ENCODE measurements at regions not wholly inside any gene's neighbourhood (a gene's known extent, or its start where the extent isn't known, plus 50 kb on each side); places are given as distances from the start of the nearest gene placed in this dataset.
"Not testable (repeated sequence)": the region's sequence is repeated elsewhere in the genome, so short reads cannot be mapped to it uniquely, and the experiment has no call there.

DNA sequence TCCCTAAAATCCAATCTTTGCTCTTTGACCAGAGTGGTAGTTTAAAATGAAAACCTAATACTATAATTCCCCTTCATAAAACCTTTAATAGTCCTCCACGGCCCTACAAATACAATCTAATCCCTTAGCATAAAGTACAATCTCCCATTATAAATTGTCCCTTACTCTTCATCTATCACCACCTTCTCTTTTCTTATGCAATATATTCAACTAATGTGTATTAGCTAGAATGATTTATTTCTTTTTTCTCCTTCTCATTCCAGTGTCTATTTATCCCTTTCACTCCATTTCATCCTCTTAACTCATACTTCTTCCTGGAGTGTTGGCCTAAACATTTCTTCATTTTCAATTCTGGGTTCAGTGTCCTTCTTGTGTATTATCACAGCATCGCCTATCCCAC is 872.1 kb upstream of the PCDH20 start:
- no peak for DNase-seq

DNA sequence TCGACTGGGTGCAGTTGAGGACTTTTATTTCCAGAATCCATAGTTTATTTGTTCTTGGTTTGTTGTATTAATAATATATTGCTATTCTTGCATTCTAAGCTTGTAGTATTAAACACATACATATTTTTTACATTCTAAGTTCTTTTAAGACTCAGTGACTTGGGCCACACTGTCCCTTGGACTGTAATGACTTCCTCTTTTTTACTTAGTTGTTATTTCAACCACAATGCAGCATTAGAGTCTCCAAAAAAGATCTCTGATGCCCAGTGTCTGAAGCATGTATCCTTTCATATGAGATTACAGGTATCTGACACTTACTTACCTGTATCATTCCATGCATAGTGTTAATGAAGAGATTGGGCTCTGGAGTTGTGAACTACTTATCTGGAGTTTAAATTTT is 864.9 kb upstream of the PCDH20 start:
- DNase-seq = no peak

DNA sequence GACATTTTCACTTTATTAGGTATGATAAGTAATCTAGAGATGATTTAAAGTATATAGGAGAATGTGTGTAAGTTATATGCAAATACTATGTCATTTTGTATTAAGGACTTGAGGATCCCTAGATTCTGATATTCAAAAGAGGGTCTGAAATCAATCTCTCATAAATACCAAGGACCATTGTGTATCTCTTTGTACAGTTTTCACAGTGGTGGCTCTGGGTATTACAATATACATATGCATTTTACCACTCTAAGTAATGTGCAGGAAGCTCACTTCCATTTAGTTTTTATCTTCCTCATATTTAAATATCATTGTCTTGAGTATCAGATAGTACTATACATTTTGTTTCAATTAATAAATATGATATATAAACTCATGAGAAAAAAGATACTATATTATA is 862.6 kb upstream of the PCDH20 start:
- DNase-seq = no peak

DNA sequence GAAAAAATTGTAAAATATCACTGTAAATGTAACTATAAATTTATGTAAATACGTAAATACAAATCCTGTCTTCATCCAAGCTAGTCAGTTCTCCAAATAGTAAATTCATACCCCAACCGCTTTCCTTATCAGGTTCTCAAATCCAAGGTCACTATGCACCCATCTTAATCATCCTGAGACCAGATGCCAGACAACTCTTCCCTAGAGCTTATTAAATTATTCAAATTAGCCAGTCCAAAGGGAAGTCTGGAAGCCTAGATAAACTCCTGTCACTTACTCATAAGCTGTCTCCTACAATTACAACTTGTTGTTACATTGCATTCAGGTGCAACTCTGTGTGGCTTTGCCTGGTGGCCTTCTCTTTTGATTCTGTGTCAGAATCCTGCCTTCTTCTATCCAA is 836.1 kb upstream of the PCDH20 start:
- DNase-seq = no peak

DNA sequence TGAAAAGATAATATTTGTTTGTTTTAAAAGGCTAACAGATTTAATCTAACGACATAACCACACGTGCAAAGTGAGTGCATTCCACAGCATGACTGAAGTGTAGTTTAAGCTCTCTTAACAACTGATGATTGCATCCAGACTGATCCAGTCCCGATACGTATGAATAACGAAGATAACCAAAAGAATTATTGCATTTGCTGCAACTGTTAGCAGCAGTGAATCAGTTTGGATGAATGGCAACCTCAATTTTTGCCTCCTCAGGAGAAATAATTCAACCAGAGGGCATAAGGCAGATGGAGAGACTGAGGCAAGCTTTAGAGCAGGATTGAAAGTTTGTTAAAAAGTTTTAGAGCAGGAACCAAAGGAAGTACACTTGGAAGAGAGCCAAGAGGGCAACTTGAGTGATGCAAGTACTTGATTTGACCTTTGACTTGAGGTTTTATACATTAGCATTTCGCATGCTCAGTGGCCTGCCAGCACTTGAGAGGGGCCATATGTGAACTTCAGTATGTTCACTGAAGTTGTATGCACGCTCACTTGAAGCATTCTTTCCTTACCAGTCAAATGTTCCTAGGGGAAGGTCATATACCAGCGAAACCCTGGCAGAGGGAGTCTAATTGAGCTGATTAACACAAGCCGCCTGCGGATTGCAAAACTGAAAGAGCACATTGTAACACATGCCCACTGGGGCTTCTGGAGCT is 835.0 kb upstream of the PCDH20 start:
- no peak for DNase-seq

DNA sequence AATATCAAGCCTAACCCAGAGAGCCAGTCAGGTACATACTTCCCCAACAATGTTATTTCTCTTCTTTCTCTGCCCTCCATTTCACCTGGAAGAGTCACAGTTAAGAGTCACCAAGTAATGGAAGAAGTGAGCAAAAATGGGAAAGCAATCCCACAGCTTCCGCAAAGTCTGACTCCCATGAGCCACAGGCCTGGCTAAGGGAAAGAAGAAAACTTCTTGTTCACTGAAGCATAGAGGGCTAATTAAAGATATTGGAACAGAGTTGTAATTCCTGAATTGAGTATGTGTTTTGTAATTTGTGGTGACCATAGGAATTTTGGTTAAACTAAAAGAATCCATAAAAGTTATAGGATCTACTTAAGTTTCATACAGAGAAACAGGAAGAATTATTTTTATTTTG is 830.9 kb upstream of the PCDH20 start:
- DNase-seq = no peak

DNA sequence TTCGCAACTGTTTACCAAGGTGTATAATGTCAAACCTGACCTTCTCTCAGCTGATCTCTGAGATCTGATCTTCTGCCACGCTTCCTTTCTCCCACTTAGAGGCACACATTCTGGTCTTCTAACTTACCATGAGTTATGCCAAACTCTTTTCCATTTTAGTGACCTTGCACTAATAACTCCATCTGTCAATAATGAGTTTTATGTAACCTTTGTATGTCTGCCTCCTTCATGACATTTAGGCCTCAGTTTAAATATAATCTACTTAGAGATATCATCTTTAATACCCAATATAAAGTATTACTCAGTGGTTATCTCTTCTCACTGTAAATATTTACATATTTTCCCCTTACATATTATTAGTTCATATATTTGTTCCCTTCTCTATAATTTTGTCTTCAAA is 827.5 kb upstream of the PCDH20 start:
- no peak for DNase-seq

DNA sequence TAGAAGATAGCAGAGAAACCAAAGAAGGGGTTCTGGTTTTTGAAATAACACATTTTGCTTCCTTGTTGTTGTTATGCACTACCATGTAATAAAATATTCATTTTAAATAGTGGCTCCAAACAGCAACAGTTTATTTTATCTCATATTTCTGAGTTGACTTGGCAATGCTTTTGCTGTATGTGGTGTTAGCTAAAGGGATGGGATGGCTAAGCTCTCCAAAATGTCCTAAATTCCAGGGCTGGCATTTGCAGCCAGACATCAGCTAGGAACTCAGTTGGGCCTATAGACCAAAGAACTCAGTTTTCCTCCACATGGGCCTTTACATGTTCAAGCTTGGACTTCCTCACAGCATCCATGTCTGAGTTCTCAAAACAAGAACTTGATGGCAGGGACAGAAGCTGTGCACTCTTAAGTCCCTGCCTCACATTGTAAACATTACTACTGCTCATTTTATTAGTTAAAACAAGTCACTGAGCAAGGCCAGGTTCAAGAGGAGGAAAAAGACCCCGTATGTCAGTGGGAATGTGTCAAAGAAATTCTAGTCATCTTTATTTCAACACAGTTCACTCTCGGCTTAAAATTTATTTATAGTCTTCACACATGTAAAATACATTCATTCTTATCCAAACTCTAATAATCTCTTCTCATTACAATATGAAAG is 819.3 kb upstream of the PCDH20 start:
- DNase-seq = no peak

DNA sequence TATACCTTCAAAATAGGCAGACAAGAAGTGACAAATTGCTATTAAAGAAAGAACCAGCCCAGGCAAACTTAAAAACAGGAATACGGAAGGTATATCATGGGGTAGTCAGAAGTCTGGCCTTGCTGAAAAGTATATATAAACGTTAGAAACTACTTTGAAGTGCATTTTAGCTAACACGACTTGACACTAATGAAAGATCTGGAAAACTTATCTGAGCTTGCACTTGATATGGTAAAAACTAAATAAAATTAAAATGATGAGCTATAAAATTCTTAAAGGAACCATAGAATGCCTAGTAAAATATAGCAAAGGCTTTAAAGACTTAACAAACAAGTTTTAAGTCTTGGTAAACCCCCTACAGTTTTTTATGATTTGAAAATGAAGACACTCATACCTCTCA is 795.3 kb upstream of the PCDH20 start:
- DNase-seq = no peak

DNA sequence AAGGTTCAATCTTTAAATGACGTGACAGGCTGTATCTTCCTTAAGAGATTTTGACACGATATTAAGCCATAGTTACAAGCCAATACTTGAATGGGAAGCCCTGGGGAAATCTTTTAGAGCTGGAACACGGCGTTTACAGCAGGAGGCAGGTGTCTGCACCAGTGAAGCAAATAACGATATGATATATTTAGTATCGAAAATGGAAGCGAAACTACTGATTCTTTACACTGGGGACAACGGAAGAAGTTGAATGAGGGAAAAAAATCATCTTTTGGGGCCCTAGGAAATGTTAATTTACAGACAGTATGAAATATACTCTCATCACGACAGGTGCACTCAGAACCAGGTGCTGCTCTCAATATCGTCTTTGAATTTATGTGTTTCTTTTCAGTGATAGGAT is 793.9 kb upstream of the PCDH20 start:
- peak; percentile 63 to 72 for DNase-seq

DNA sequence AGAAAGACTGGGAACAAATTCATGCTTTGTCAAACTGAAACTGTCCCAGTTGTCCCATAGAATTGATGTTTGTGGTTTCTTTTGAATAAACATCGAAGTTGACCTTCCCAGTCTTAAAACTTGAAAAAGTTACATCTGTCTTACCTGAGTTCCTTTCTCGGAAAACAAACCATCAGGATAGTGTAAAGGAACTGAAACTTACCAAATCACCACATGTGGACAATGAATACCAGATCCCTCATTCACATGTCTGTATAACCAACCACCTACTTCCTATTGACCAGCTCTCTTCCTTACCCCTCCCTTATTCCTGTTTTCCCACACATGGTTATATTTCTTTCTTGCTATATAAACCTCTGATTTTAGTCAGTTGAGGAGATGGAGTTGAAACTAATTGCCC is 791.7 kb upstream of the PCDH20 start:
- no peak for DNase-seq

DNA sequence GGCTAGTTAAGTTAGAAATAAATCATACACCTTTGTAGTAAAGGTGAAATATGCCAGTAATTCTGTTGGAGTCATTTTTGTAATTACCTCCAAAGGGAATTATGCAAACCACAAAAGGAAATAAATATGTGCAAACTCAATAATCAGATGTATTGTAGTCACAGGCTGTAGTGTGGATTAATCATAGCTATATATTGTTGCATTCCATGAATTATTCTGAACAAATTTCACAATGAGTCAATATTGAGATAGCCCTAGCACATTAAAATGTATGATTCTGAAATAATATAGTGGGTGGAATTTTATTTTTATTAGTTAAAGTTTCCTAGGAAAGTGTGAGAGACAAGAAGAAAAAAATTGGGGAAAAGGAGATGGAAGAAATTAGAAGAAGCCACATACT is 790.5 kb upstream of the PCDH20 start:
- no peak for DNase-seq

DNA sequence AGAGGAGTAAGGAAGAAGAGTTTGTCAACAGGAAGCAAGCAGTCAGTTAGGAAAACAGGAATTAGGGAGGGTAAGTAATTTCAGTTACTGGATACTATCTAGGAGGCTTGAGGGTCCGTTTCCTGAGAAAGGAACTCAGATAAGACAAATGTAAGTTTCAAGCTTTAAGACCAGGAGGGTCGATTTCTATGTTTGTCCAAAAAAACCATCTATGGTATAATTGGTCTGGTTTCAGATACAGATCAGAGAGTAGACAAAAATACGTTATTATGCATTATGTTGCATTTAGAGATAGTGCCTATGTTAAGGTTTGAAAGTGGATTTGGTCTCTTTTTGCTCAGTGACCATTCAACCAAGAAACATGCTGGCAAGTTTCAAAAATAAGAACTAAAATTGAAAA is 789.6 kb upstream of the PCDH20 start:
- no peak for DNase-seq

DNA sequence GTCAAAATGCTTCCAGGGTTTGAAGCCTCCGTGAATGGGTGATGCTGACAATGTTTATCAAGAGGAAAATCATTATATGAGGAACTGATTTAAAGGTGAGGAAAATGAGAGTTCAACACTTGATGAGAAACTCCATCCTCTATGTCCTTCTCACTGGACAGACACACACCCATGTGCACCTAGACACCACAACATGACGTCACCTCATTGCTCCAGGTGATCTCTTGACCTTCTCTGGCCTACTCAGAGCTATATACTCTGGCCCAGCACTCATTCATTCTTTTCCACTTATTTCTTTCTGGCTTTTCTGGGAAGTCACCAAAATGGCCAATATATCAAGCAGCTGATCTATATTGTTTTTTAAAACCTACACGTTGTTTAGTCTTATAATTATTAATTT is 778.7 kb upstream of the PCDH20 start:
- DNase-seq = no peak

DNA sequence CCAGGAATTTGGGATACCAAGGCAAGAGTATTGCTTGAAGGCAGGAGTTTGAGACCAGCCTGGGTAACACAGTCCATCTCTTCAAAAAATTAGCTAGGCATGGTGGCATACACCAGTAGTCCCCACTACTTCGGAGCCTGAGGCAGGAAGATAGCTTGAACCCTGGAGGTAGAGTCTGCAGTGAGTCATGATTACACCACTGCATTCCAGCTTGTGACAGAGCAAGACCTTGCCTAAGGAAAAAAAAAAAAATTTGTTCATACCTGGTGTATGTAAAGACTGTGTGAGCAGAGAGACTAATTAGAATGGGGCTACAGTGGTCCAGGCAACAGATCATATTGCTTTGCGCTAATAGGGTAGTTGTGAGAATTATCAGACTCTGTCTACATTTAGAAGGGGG is 778.3 kb upstream of the PCDH20 start:
- no peak for DNase-seq

DNA sequence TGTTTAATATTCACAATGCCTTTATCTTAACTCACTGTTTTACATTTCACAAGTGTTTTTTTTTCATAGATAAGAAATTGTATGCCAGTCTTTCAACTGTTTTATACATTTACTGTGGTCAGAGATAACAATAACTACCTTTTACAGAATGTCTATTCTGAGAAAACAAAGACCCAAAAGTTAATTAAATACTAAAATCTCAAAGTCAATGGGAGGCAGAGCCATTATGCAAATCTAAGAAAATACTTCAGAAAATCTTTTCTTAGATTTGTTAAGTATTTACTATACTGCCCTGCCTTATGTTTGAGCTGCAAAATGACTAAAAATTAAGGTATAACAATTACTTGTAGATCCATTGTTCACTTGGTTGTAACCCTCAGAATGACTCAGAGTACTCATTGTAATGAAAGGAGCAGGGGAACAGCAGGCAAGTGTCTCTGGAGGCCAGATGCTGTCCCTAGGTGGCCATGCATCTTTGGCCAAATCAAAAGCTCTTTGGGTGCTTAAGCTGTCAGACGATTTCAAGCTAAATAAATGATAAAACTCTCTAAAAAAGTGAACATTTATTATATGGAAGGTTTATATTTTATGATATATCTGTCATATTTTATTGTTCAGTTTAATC is 770.1 kb upstream of the PCDH20 start:
- no peak for DNase-seq

DNA sequence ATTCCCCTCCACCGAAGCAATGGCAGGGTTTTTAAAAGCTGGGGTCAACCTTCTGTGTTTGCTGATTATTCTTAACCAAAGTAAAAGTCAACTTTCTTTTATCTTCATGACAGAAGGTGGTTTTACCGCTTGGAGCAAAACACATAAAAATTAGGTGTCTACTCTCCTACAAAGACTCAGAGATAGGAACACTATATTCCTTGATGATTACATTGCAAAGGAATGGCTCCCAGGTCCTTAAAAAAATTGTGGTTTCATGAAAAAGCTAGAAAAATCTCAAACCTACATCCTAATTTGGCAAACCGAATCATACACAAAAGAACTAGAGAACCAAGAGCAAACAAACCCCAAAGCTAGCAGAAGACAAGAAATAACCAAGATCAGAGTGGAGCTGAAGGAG is 760.4 kb upstream of the PCDH20 start:
- DNase-seq = no peak

DNA sequence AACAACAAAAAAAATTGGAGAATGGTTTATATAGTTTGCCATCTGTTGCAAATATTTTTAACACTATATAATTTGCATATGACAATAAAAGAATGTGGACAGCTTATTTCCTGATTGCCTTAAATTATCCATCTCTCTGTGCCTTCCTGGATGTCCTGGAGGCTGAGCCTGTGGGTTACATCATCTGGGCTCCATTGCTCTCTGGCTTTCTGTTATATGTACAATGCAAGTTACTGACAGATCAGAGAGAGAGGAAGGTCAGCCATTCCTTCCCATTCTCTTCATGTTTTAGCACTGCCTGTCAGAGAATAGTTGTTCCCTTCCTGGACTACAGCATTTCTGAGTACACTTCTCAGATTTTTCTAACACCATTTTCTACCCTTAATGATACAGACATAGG is 758.3 kb upstream of the PCDH20 start:
- no peak for DNase-seq

DNA sequence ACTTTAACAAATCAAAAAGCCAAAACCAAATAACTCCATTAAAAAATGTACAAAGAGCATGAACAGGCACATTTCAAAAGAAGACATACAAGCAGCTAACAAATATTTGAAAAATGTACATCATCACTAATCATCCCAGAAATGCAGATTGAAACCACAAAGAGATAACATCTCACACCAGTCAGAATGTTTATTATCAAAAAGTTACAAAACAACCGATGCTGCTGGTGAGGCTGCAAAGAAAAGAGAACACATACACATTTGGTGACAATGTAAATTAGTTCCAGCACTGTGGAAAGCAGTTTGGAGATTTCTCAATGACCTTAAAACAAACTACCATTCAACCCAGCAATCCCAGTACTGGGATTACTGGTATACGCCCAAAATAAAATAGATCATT is 756.0 kb upstream of the PCDH20 start:
- no peak for DNase-seq

DNA sequence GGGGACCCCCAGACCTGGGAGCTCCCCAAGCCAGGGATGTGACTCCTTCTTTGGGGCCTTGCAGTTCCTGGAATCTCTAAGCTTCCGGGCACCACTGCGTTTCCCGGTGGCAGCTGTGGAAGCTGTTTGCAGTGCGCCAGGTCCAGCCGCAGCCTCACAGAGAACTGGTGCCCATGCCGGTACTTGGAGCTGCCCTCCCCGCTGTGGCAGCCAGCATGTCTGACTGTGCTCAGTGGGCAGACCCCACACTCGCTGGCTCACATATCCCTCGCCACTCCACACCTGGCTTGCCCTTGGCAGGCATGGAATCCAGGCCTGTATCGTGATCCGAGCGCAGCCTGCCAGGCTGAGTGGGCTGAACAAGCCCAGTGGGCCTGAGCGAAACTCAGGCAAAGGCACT is 753.2 kb upstream of the PCDH20 start:
- no peak for DNase-seq

DNA sequence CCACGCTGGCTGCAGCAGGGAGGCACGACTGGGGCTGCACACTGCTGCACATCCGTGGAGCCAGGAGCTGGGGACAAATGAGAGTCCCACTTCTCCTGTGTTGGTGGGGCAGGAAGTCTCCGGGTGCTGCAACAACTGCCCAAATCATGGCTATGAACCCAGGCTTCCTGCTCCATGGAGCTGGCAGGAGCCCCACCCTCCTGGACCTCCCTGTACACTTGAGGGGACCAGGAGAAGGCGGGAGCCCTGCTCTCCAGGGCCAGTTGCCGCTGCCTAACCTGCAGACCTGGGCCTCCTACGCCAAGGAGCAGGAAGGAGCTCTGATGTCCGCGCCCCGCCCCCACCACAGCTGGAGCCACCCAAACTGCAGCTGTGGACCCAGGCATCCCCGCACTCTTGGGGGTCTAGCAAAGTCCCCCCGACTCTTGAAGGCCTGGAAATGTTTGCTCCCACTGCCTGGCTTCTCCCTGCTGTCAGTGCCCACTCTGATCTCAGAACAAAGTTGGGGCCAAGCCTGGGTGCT is 752.1 kb upstream of the PCDH20 start:
- DNase-seq = no peak

DNA sequence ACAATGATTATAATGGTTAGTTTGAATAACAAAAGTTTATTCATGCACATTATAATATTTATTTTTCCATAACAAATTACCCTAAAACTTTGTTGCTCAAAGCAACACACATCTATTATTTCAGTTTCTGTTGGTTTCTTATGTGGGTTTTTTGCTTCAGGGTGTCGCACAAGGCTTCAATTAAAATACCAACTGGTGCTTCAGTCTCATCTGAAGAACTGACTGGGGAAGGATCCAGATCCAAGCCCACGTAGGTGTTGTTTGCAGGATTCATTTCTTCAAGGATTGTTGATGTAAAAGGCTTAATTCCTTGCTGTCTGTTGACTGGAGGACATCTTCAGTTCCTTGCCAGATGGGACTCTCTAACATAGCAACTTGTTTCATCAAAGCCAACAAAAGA is 747.2 kb upstream of the PCDH20 start:
- DNase-seq = no peak

DNA sequence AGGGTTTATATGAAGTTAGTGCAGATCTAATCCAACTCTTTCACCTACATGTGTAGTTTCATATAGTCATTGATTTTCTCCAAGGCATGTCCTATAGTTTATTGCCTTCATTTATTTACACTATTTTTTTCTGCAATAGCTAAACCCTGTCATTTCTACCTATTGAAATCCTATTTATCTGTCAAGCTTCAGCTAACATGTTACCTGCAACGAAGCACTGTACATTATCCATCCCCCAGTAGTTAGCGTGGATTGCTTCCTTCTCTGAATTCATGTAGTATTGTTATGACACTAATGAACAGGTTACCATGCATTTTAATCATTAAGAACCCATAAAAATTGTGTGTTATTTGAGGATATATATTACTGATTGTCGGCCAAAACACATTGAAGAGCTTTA is 742.9 kb upstream of the PCDH20 start:
- no peak for DNase-seq

DNA sequence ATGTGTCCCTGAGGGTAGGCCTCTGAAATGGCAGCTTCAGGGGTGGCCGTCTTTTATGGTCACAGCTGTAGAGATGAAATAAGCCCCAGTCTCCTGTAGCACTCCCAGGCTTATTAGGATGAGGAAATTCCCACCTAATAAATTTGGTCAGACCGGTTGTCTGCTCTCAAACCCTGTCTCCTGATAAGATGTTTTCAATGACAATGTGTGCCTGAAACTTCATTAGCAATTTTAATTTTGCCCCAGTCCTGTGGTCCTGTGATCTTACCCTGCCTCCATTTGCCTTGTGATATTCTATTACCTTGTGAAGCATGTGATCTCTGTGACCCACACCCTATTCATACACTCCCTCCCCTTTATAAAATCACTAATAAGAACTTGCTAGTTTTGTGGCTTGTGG is 736.1 kb upstream of the PCDH20 start:
- not testable (repeated sequence) for DNase-seq

DNA sequence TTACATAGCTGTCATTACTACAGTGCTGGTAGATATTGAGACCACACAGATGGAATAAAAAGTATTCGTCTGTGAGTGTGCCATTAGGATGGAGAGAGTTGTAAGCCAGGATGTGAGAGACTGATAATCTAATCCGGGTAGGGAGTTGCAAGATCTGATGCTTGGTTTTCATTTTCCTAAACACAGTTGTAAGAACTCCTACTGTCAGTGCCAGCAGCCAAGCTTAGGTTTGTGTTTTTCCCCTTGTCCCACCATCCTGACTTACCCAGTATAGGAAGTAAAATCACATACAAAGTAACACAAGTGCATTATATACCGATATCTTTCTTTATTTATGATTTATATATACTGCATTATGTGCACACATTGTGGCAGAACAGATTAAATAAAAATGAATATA is 726.4 kb upstream of the PCDH20 start:
- no peak for DNase-seq

All from NCI-H1930 (cell line).